ENCODE measurements at regions not wholly inside any gene's neighbourhood (a gene's known extent, or its start where the extent isn't known, plus 50 kb on each side); places are given as distances from the start of the nearest gene placed in this dataset.

DNA sequence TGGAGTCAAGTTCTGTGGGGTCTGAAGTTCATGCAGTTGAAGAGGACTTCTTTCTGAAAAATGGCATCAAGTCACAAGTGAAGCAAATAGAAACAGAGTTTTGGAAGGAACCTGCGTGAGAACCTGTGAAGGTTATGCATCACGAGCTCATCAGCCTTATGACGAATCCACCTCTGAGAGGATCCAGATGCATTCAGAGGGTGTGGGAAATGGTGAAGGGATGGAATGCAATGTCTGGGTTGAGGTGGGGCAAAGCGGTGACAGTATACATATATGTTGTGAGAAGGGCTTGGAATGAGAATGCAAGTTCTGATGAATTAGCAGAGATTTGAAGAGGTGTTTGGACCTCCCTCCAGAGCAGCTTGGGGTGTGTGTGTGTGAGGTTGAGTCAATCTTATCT lies 382.1 kb upstream of the TBL1XR1 start:
- no peaks in the 10 kb centered on the region for H3K27me3 ChIP-seq (ENCODE audit: insufficient read depth, low read length)
- 95% methylated on average over 4 of the region's 4 CpGs for WGBS
- no peaks in the 10 kb centered on the region for H3K36me3 ChIP-seq (ENCODE audit: insufficient read depth, low read length)
- no peak overlapping the region for H3K4me3 ChIP-seq (ENCODE audit: low read length)
- H3K9ac ChIP-seq (ENCODE audit: low read depth, low read length), result no peak overlapping the region
- H3K9me3 ChIP-seq (ENCODE audit: insufficient read depth, low read depth, low read length), result no peaks in the 10 kb centered on the region
- no peak overlapping the region for H3K27ac ChIP-seq (ENCODE audit: low read depth, low read length)
- peaks cover 4% of the 10 kb centered on the region; the same call in 1 of the 2 replicates for H3K4me1 ChIP-seq (ENCODE audit: insufficient read depth, low read length)

GRCh38 chr3:177580437-177580836 lies 383.2 kb upstream of the TBL1XR1 start:
- Histone ChIP-seq H3K4me3 (ENCODE audit: low read length) (no peak overlapping the region), H3K9ac (ENCODE audit: low read depth, low read length) (no peak overlapping the region), H3K27ac (ENCODE audit: low read depth, low read length) (no peak overlapping the region), H3K36me3 (ENCODE audit: insufficient read depth, low read length) (no peaks in the 10 kb centered on the region), H3K9me3 (ENCODE audit: insufficient read depth, low read depth, low read length) (no peaks in the 10 kb centered on the region), H3K27me3 (ENCODE audit: insufficient read depth, low read length) (no peaks in the 10 kb centered on the region), H3K4me1 (ENCODE audit: insufficient read depth, low read length) (no peaks in the 10 kb centered on the region)
- WGBS, result 86% methylated on average over 1 of the region's 2 CpGs

- Histone ChIP-seq H3K4me3 (ENCODE audit: low read length) (no peak overlapping the region), H3K9ac (ENCODE audit: low read depth, low read length) (no peak overlapping the region), H3K9me3 (ENCODE audit: insufficient read depth, low read depth, low read length) (no peaks in the 10 kb centered on the region), H3K36me3 (ENCODE audit: insufficient read depth, low read length) (no peaks in the 10 kb centered on the region), H3K4me1 (ENCODE audit: insufficient read depth, low read length) (peaks cover 14% of the 10 kb centered on the region; the same call in 1 of the 2 replicates), H3K27me3 (ENCODE audit: insufficient read depth, low read length) (no peaks in the 10 kb centered on the region), H3K27ac (ENCODE audit: low read depth, low read length) (no peak overlapping the region)
- 99% methylated on average over 2 of the region's 3 CpGs for WGBS
Measured at GRCh38 chr3:177585271-177585670, 388.0 kb upstream of the TBL1XR1 start.

DNA sequence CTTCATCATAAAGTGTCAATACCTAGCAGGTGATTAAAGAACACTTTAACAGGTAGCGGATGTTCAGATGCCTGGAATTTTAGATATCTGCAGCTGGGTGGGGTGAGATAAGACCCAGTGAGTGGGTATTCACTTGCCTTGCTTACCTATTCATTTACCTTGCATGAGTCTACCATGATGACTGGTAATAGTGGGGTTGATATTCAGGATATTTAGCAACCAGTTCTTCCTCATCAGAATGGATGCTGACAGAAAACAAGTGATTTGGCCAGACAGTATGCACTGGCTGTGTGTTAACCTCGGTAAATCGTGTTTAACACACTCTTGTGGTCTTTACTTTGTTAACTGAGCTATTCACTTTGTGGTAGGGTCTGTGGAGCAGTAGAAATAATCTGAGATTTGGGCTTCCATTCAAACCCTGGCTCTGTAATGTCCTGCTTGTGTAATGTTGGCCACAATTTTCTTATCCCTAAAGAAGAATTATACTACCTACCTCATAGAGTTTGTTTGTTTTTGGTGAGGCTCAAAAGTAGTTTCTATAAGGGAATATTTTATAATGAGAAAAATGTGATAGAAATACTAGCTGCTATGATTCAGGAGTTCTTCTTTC lies 391.9 kb upstream of the TBL1XR1 start:
- no peaks in the 10 kb centered on the region for H3K9me3 ChIP-seq (ENCODE audit: insufficient read depth, low read depth, low read length)
- no peaks in the 10 kb centered on the region for H3K36me3 ChIP-seq (ENCODE audit: insufficient read depth, low read length)
- no peak overlapping the region for H3K4me3 ChIP-seq (ENCODE audit: low read length)
- H3K27ac ChIP-seq (ENCODE audit: low read depth, low read length), result no peak overlapping the region
- 93% methylated on average over 3 of the region's 3 CpGs for WGBS
- H3K4me1 ChIP-seq (ENCODE audit: insufficient read depth, low read length), result peaks cover 29% of the 10 kb centered on the region
- H3K27me3 ChIP-seq (ENCODE audit: insufficient read depth, low read length), result no peaks in the 10 kb centered on the region
- no peak overlapping the region for H3K9ac ChIP-seq (ENCODE audit: low read depth, low read length)

GRCh38 chr3:177589911-177590381 lies 392.7 kb upstream of the TBL1XR1 start:
- Histone ChIP-seq H3K36me3 (ENCODE audit: insufficient read depth, low read length) (no peaks in the 10 kb centered on the region), H3K4me1 (ENCODE audit: insufficient read depth, low read length) (peaks cover 29% of the 10 kb centered on the region), H3K9me3 (ENCODE audit: insufficient read depth, low read depth, low read length) (no peaks in the 10 kb centered on the region), H3K27ac (ENCODE audit: low read depth, low read length) (no peak overlapping the region; the same call in 1 of the 2 replicates), H3K9ac (ENCODE audit: low read depth, low read length) (no peak overlapping the region), H3K27me3 (ENCODE audit: insufficient read depth, low read length) (no peaks in the 10 kb centered on the region), H3K4me3 (ENCODE audit: low read length) (no peak overlapping the region)
- 39% methylated on average over 4 of the region's 4 CpGs for WGBS

GRCh38 chr3:177590826-177591225 lies 393.5 kb upstream of the TBL1XR1 start:
- Histone ChIP-seq H3K4me3 (ENCODE audit: low read length) (no peak overlapping the region), H3K4me1 (ENCODE audit: insufficient read depth, low read length) (peaks cover 29% of the 10 kb centered on the region), H3K27ac (ENCODE audit: low read depth, low read length) (no peak overlapping the region), H3K9me3 (ENCODE audit: insufficient read depth, low read depth, low read length) (no peaks in the 10 kb centered on the region), H3K36me3 (ENCODE audit: insufficient read depth, low read length) (no peaks in the 10 kb centered on the region), H3K27me3 (ENCODE audit: insufficient read depth, low read length) (no peaks in the 10 kb centered on the region), H3K9ac (ENCODE audit: low read depth, low read length) (no peak overlapping the region)
- WGBS, result 84% methylated on average over 1 of the region's 1 CpG

DNA sequence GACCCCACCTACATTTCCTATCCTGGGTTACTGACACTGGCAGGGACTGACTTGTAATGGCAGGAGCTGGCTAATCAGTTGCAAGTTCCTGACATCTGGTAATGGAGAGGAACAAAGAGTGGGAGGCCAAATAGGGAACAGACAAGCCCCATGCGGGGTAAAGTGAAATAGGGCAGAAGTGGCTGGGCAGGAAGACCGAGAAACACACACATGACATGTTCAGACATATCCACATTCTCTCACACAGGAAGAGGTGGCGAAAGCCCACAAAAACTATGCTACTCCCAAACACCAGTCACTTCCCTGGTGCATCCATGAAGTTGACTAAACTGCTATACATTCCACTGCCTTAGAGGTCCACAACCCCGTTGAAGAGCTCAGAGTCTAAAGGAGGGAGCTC lies 394.1 kb upstream of the TBL1XR1 start:
- peaks cover 29% of the 10 kb centered on the region for H3K4me1 ChIP-seq (ENCODE audit: insufficient read depth, low read length)
- H3K4me3 ChIP-seq (ENCODE audit: low read length), result no peak overlapping the region
- 90% methylated on average over 4 of the region's 4 CpGs for WGBS
- H3K27ac ChIP-seq (ENCODE audit: low read depth, low read length), result no peak overlapping the region
- no peak overlapping the region for H3K9ac ChIP-seq (ENCODE audit: low read depth, low read length)
- no peaks in the 10 kb centered on the region for H3K9me3 ChIP-seq (ENCODE audit: insufficient read depth, low read depth, low read length)
- no peaks in the 10 kb centered on the region for H3K36me3 ChIP-seq (ENCODE audit: insufficient read depth, low read length)
- H3K27me3 ChIP-seq (ENCODE audit: insufficient read depth, low read length), result no peaks in the 10 kb centered on the region

DNA sequence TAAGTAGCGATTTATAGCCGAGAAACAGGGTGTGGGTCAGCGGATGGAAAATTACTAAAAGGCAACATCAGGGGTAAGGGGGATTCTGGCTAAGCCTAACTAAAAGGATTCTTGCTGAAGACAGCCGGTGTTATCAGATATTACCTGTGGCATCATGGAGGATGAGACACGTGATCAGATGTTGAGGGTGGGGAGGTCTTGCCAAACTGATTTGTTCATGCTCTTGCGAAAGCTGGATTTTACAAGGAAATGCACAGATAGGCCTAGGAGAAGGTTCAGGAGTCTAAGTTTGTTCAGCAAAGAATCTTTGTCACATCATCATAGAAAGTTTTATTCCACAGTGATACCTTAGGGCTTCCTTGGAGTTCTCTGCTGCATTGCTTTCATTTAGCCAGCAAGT lies 396.8 kb upstream of the TBL1XR1 start:
- WGBS, result 96% methylated on average over 6 of the region's 6 CpGs
- no peak overlapping the region for H3K9ac ChIP-seq (ENCODE audit: low read depth, low read length)
- H3K27ac ChIP-seq (ENCODE audit: low read depth, low read length), result no peak overlapping the region
- no peaks in the 10 kb centered on the region for H3K36me3 ChIP-seq (ENCODE audit: insufficient read depth, low read length)
- no peaks in the 10 kb centered on the region for H3K27me3 ChIP-seq (ENCODE audit: insufficient read depth, low read length)
- no peak overlapping the region for H3K4me3 ChIP-seq (ENCODE audit: low read length)
- H3K9me3 ChIP-seq (ENCODE audit: insufficient read depth, low read depth, low read length), result no peaks in the 10 kb centered on the region
- peaks cover 42% of the 10 kb centered on the region for H3K4me1 ChIP-seq (ENCODE audit: insufficient read depth, low read length)

DNA sequence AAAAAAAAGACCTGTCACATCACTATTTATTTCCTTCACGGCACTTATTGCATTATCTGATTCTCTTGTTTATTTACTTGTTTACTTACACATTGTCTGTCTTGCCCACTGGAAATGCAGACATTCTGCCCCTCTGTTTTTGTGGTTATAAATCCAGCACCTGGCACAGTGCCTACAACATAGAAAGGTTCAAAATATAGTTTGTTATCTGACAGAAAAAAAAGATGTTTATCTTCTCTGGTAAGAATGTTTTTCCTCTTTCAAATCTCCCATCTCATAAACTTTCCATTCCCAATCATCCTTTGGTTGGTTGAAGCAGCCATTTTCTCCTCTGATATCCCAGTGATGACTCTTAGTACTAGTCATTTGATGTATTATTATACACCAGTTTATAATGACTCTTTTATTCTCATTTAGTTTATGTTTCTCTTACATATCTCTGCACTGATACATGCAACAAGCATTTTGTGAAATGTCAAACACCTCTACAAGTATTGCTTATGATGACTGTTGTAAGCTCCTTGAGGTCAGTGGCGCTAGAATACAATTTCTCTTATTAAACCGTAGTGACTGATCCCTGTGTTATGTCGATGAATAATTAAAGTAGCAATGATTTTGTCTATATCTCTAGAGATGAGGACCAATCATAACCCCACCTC lies 398.4 kb upstream of the TBL1XR1 start:
- H3K27me3 ChIP-seq (ENCODE audit: insufficient read depth, low read length), result no peaks in the 10 kb centered on the region
- no peak overlapping the region for H3K4me3 ChIP-seq (ENCODE audit: low read length)
- WGBS, result 96% methylated on average over 2 of the region's 4 CpGs
- no peak overlapping the region for H3K27ac ChIP-seq (ENCODE audit: low read depth, low read length)
- H3K36me3 ChIP-seq (ENCODE audit: insufficient read depth, low read length), result no peaks in the 10 kb centered on the region
- H3K9me3 ChIP-seq (ENCODE audit: insufficient read depth, low read depth, low read length), result no peaks in the 10 kb centered on the region
- peaks cover 30% of the 10 kb centered on the region for H3K4me1 ChIP-seq (ENCODE audit: insufficient read depth, low read length)
- no peak overlapping the region for H3K9ac ChIP-seq (ENCODE audit: low read depth, low read length)

- Histone ChIP-seq H3K36me3 (ENCODE audit: insufficient read depth, low read length) (no peaks in the 10 kb centered on the region), H3K9ac (ENCODE audit: low read depth, low read length) (no peak overlapping the region), H3K27ac (ENCODE audit: low read depth, low read length) (no peak overlapping the region), H3K4me1 (ENCODE audit: insufficient read depth, low read length) (peaks cover 25% of the 10 kb centered on the region), H3K27me3 (ENCODE audit: insufficient read depth, low read length) (no peaks in the 10 kb centered on the region), H3K4me3 (ENCODE audit: low read length) (no peak overlapping the region), H3K9me3 (ENCODE audit: insufficient read depth, low read depth, low read length) (no peaks in the 10 kb centered on the region)
- WGBS, result 85% methylated on average over 3 of the region's 3 CpGs
Measured at GRCh38 chr3:177596248-177596815, 399.1 kb upstream of the TBL1XR1 start.

- Histone ChIP-seq H3K27me3 (ENCODE audit: insufficient read depth, low read length) (no peaks in the 10 kb centered on the region), H3K36me3 (ENCODE audit: insufficient read depth, low read length) (no peaks in the 10 kb centered on the region)
Measured at GRCh38 chr3:177596816-177597271, 399.6 kb upstream of the TBL1XR1 start.

More at GRCh38 chr3:177596816-177597271, 399.6 kb upstream of the TBL1XR1 start:
- whole genome bisulfite sequencing, result 92% methylated on average over 1 of the region's 1 CpG
- Histone ChIP-seq H3K4me3 (ENCODE audit: low read length) (no peak overlapping the region), H3K9ac (ENCODE audit: low read depth, low read length) (no peak overlapping the region), H3K9me3 (ENCODE audit: insufficient read depth, low read depth, low read length) (no peaks in the 10 kb centered on the region), H3K4me1 (ENCODE audit: insufficient read depth, low read length) (peaks cover 24% of the 10 kb centered on the region), H3K27ac (ENCODE audit: low read depth, low read length) (no peak overlapping the region)

Measured in HUES64 (cell line).